H9 (cell line): ENCODE measurements at regions not wholly inside any gene's neighbourhood (a gene's known extent, or its start where the extent isn't known, plus 50 kb on each side); places are given as distances from the start of the nearest gene placed in this dataset.

ENCODE experiments used
- DNase-seq: peaks from one replicate; pipeline ENCODE4 v3.0.0-alpha.2; 2017
- H2AFZ ChIP-seq: one replicate; pipeline ENCODE4 v1.6.1; 2013; ENCODE audit warnings: mild to moderate bottlenecking, low read length, control low read depth, moderate library complexity
- H2AK5ac ChIP-seq: 2 replicates; pipeline ENCODE4 v1.6.1; 2013; ENCODE audit warnings: low read length, control low read depth, mixed read lengths; ENCODE audit not compliant: insufficient read length
- H2BK120ac ChIP-seq: one replicate; pipeline ENCODE4 v1.6.1; 2013; ENCODE audit warnings: low read depth, mild to moderate bottlenecking, low read length, control low read depth, inconsistent platforms; ENCODE audit not compliant: poor library complexity, severe bottlenecking
- H2BK12ac ChIP-seq: 2 replicates; pipeline ENCODE4 v1.6.1; 2013; ENCODE audit warnings: low read length, control low read depth, mixed read lengths, low read depth; ENCODE audit not compliant: insufficient read length
- H2BK15ac ChIP-seq: 2 replicates; pipeline ENCODE4 v1.6.1; 2013; ENCODE audit warnings: low read depth, low read length, control low read depth
- H2BK20ac ChIP-seq: one replicate; pipeline ENCODE4 v1.6.1; 2013; ENCODE audit warnings: low read depth, mild to moderate bottlenecking, low read length, control low read depth, inconsistent platforms; ENCODE audit not compliant: poor library complexity, severe bottlenecking
- H2BK5ac ChIP-seq: 2 replicates; pipeline ENCODE4 v1.6.1; 2013; ENCODE audit warnings: low read length, control low read depth, mixed read lengths; ENCODE audit not compliant: insufficient read length
- H3K14ac ChIP-seq: 2 replicates; pipeline ENCODE4 v1.6.1; 2013; ENCODE audit warnings: low read length, control low read depth; ENCODE audit not compliant: insufficient read depth
- H3K18ac ChIP-seq: 2 replicates; pipeline ENCODE4 v1.6.1; 2013; ENCODE audit warnings: low read depth, mild to moderate bottlenecking, mixed read lengths, low read length, control low read depth; ENCODE audit not compliant: insufficient read length
- H3K23ac ChIP-seq: 2 replicates; pipeline ENCODE4 v1.6.1; 2013; ENCODE audit warnings: low read length, control low read depth, mixed read lengths, low read depth; ENCODE audit not compliant: insufficient read length
- H3K23me2 ChIP-seq: 2 replicates; pipeline ENCODE4 v1.6.1; 2013; ENCODE audit warnings: low read depth, mild to moderate bottlenecking, mixed read lengths, low read length, control low read depth; ENCODE audit not compliant: insufficient read length, poor library complexity, severe bottlenecking
- H3K27ac ChIP-seq: 2 replicates; pipeline ENCODE4 v1.5.1; 2013; ENCODE audit warnings: low read length, control low read depth, mixed read lengths, low read depth; ENCODE audit not compliant: insufficient read length
- H3K27me3 ChIP-seq: 2 replicates; pipeline ENCODE4 v1.6.1; 2013; ENCODE audit warnings: low read length, control low read depth, inconsistent platforms; ENCODE audit not compliant: insufficient read depth
- H3K4ac ChIP-seq: 2 replicates; pipeline ENCODE4 v1.6.1; 2013; ENCODE audit warnings: low read depth, mild to moderate bottlenecking, control low read depth, inconsistent platforms, low read length, moderate library complexity
- H3K4me1 ChIP-seq: 2 replicates; pipeline ENCODE4 v1.6.1; 2013; ENCODE audit warnings: low read length, control low read depth, inconsistent platforms; ENCODE audit not compliant: insufficient read depth
- H3K4me2 ChIP-seq: 2 replicates; pipeline ENCODE4 v1.6.1; 2013; ENCODE audit warnings: low read length, control low read depth, mixed read lengths; ENCODE audit not compliant: insufficient read length, insufficient read depth
- H3K56ac ChIP-seq: 2 replicates; pipeline ENCODE4 v1.6.1; 2013; ENCODE audit warnings: low read depth, mild to moderate bottlenecking, mixed read lengths, low read length, control low read depth; ENCODE audit not compliant: insufficient read length
- H3K79me1 ChIP-seq: 2 replicates; pipeline ENCODE4 v1.6.1; 2013; ENCODE audit warnings: low read depth, mild to moderate bottlenecking, moderate library complexity, low read length, control low read depth, inconsistent platforms; ENCODE audit not compliant: insufficient read depth, poor library complexity, severe bottlenecking
- H3K79me2 ChIP-seq: 2 replicates; pipeline ENCODE4 v1.6.1; 2013; ENCODE audit warnings: low read length, control low read depth, inconsistent platforms; ENCODE audit not compliant: insufficient read depth
- H3K9ac ChIP-seq: 2 replicates; pipeline ENCODE4 v1.6.1; 2013; ENCODE audit warnings: low read length, control low read depth, mixed read lengths; ENCODE audit not compliant: insufficient read length; ENCODE audit errors: extremely low read depth
- H3K9me3 ChIP-seq: one replicate; pipeline ENCODE4 v1.6.1; 2013; ENCODE audit warnings: low read depth, low read length, inconsistent platforms; ENCODE audit not compliant: control insufficient read depth
- H3T11ph ChIP-seq: one replicate; pipeline ENCODE4 v1.6.1; 2013; ENCODE audit warnings: mild to moderate bottlenecking, low read length, control low read depth, inconsistent platforms
- H4K20me1 ChIP-seq: one replicate; pipeline ENCODE4 v1.6.1; 2013; ENCODE audit not compliant: control insufficient read depth, insufficient read length, insufficient read depth
- H4K5ac ChIP-seq: 2 replicates; pipeline ENCODE4 v1.6.1; 2013; ENCODE audit warnings: low read depth, mild to moderate bottlenecking, mixed read lengths, low read length, control low read depth; ENCODE audit not compliant: insufficient read length
- H4K8ac ChIP-seq: replicated peaks from 2 replicates; pipeline ENCODE4 v1.6.1; 2013; ENCODE audit warnings: low read length, control low read depth, mixed read lengths, low read depth; ENCODE audit not compliant: insufficient read length
- H4K91ac ChIP-seq: 2 replicates; pipeline ENCODE4 v1.6.1; 2013; ENCODE audit warnings: low read depth, mild to moderate bottlenecking, moderate library complexity, mixed read lengths, low read length, control low read depth; ENCODE audit not compliant: insufficient read length
- H3K27ac Mint-ChIP-seq, 3 experiments: 2 replicates in 2 of 3; 3 replicates in 1 of 3; pipeline ENCODE4 v1.8.0; 2020 to 2021; ENCODE audit warnings: mixed read lengths in 3 of 3, mild to moderate bottlenecking in 1 of 3, moderate library complexity in 1 of 3
- H3K27me3 Mint-ChIP-seq: 2 replicates; pipeline ENCODE4 v1.8.0; 2021; ENCODE audit warnings: low read depth, mild to moderate bottlenecking, moderate library complexity, mixed read lengths
- H3K36me3 Mint-ChIP-seq, 3 experiments: 2 replicates in 2 of 3; 3 replicates in 1 of 3; pipeline ENCODE4 v1.8.0; 2020 to 2021; ENCODE audit warnings: low read depth in 3 of 3, mixed read lengths in 3 of 3; ENCODE audit not compliant: insufficient read depth in 1 of 3
- H3K4me1 Mint-ChIP-seq, 2 experiments: 2 replicates each; pipeline ENCODE4 v1.8.0; 2020; ENCODE audit warnings: mixed read lengths in 2 of 2
- H3K4me3 Mint-ChIP-seq, 2 experiments: 2 replicates in 1 of 2; 3 replicates in 1 of 2; pipeline ENCODE4 v1.8.0; 2020 to 2021; ENCODE audit warnings: mild to moderate bottlenecking in 2 of 2, mixed read lengths in 2 of 2, moderate library complexity in 1 of 2
- H3K9me3 Mint-ChIP-seq, 2 experiments: 2 replicates in 1 of 2; 3 replicates in 1 of 2; pipeline ENCODE4 v1.8.0; 2020; ENCODE audit warnings: mild to moderate bottlenecking in 2 of 2, mixed read lengths in 2 of 2, moderate library complexity in 1 of 2
- WGBS: extraction: QIAGEN DNeasy Blood & Tissue Kit; methylation state at CpG from one replicate; pipeline ENCODE4 v1.1.7; 2013; ENCODE audit warnings: missing lambda C conversion rate, low lambda C conversion rate, mixed read lengths; ENCODE audit not compliant: insufficient read length; ENCODE audit errors: extremely low coverage; 5-methylcytosine and 5-hydroxymethylcytosine counted together
- TF ChIP-seq, protein P1 (sequence below): fragments of 200-600 bp; sonication (generic); conservative IDR thresholded peaks from 3 replicates; pipeline ENCODE4 v1.8.0; 2021; ENCODE audit warnings: antibody characterized with exemption, mild to moderate bottlenecking

DNA sequence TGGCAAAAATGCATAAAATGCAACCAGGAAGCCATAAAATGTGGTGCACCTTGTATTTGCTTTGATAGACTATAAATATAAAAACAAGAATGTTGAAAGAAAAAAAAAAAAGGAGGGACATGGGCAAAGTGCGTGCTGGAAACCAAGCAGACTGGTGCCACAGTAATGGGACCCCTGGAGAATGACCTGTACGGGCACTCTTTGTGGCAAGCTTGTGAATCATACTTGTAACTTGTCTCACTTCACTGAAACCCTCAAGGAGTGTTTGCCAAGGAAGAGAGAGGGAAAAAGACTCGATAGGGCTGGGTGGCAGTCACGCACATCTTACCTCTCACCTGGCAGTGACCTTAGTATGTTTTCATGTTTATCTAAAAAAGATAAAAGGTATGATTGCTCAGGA, 1183.6 kb downstream of the GATA3 start:
- Histone ChIP-seq H3K18ac (no peak overlapping the region), H3K4me1 (no peaks in the 10 kb centered on the region), H4K91ac (no peak overlapping the region), H3K79me2 (no peaks in the 10 kb centered on the region), H3K4ac (no peak overlapping the region), H2BK20ac (no peak overlapping the region), H2BK5ac (no peak overlapping the region), H3K14ac (no peak overlapping the region), H4K8ac (no peak overlapping the region), H2AFZ (no peak overlapping the region), H3K79me1 (no peaks in the 10 kb centered on the region), H3K4me2 (no peak overlapping the region), H3T11ph (no peak overlapping the region), H3K56ac (no peak overlapping the region), H3K23ac (no peak overlapping the region), H3K23me2 (no peaks in the 10 kb centered on the region), H2AK5ac (no peak overlapping the region), H2BK15ac (no peak overlapping the region), H3K9ac (no peak overlapping the region), H3K27me3 (no peaks in the 10 kb centered on the region), H4K20me1 (no peaks in the 10 kb centered on the region), H2BK12ac (no peak overlapping the region), H2BK120ac (no peak overlapping the region), H3K9me3 (no peaks in the 10 kb centered on the region), H3K27ac (no peak overlapping the region), H4K5ac (no peak overlapping the region)
- no peaks in the 10 kb centered on the region for H3K4me1 Mint-ChIP-seq
- H3K36me3 Mint-ChIP-seq: no peaks in the 10 kb centered on the region
- no peak overlapping the region for H3K27ac Mint-ChIP-seq
- TF ChIP-seq, protein P1, sequence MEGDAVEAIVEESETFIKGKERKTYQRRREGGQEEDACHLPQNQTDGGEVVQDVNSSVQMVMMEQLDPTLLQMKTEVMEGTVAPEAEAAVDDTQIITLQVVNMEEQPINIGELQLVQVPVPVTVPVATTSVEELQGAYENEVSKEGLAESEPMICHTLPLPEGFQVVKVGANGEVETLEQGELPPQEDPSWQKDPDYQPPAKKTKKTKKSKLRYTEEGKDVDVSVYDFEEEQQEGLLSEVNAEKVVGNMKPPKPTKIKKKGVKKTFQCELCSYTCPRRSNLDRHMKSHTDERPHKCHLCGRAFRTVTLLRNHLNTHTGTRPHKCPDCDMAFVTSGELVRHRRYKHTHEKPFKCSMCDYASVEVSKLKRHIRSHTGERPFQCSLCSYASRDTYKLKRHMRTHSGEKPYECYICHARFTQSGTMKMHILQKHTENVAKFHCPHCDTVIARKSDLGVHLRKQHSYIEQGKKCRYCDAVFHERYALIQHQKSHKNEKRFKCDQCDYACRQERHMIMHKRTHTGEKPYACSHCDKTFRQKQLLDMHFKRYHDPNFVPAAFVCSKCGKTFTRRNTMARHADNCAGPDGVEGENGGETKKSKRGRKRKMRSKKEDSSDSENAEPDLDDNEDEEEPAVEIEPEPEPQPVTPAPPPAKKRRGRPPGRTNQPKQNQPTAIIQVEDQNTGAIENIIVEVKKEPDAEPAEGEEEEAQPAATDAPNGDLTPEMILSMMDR: no peak
- WGBS: no CpG with 5 or more reads among the region's 4 CpGs
- H3K4me3 Mint-ChIP-seq: no peak overlapping the region
- DNase-seq: no peak
- H3K27me3 Mint-ChIP-seq: no peaks in the 10 kb centered on the region
- H3K9me3 Mint-ChIP-seq: no peaks in the 10 kb centered on the region
